ENCODE measurements at regions not wholly inside any gene's neighbourhood (a gene's known extent, or its start where the extent isn't known, plus 50 kb on each side); places are given as distances from the start of the nearest gene placed in this dataset.

GRCh38 chr20:4610871-4611270, 75.4 kb upstream of the PRNP start:
- intact Hi-C loops (cut with micrococcal nuclease), result no loop called here

GRCh38 chr20:4609511-4609910, 76.7 kb upstream of the PRNP start:
- intact Hi-C loops (cut with micrococcal nuclease), result no loop called here
- no peak overlapping the region for H3K27ac Mint-ChIP-seq

More at GRCh38 chr20:4610871-4611270, 75.4 kb upstream of the PRNP start:
- no peak for DNase-seq (ENCODE audit: low spot score)
- H3K4me1 Mint-ChIP-seq (ENCODE audit: low read depth), result peaks cover 14% of the 10 kb centered on the region
- H3K36me3 Mint-ChIP-seq (ENCODE audit: low read depth), result no peaks in the 10 kb centered on the region
- no peak overlapping the region for H3K4me3 Mint-ChIP-seq
- peaks cover 17% of the 10 kb centered on the region for H3K27me3 Mint-ChIP-seq (ENCODE audit: insufficient read depth)
- H3K27ac Mint-ChIP-seq, result no peak overlapping the region
- H3K9me3 Mint-ChIP-seq, result peaks cover 3% of the 10 kb centered on the region

GRCh38 chr20:4608861-4609260, 77.4 kb upstream of the PRNP start:
- intact Hi-C loops (cut with micrococcal nuclease), result no loop called here

More at GRCh38 chr20:4609511-4609910, 76.7 kb upstream of the PRNP start:
- Mint-ChIP-seq H3K36me3 (ENCODE audit: low read depth) (no peaks in the 10 kb centered on the region), H3K4me1 (ENCODE audit: low read depth) (peaks cover 14% of the 10 kb centered on the region), H3K9me3 (no peaks in the 10 kb centered on the region), H3K27me3 (ENCODE audit: insufficient read depth) (peaks cover 23% of the 10 kb centered on the region), H3K4me3 (no peak overlapping the region)
- no peak for DNase-seq (ENCODE audit: low spot score)

DNA sequence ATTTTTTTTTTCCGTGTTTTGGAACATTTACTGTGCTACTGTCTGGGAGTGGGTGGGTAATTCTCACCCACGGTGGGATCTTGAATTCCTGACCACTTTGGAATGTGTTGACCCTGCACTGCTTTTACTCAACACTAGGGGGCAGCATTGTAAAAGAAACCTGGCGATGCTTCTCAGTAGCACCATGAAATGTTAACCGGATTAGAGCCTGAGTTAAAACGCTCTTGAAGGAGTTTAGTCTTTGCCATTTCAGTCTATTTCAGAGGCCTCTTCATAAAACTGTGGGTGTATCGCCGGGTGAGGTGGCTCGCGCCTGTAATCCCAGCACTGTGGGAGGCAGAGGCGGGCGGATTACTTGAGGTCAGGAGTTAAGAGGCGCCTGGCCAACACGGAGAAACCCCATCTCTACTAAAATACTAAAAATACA, 79.0 kb upstream of the PRNP start:
- H3K4me3 Mint-ChIP-seq, result no peak overlapping the region
- intact Hi-C loops (cut with micrococcal nuclease), result loop anchor here (1.0 kb wide), 1 partner anchor 113 kb away; no protein-coding TSS in a partner anchor
- H3K36me3 Mint-ChIP-seq (ENCODE audit: low read depth), result no peaks in the 10 kb centered on the region
- H3K27ac Mint-ChIP-seq, result no peak overlapping the region
- H3K9me3 Mint-ChIP-seq, result no peaks in the 10 kb centered on the region
- peaks cover 26% of the 10 kb centered on the region for H3K27me3 Mint-ChIP-seq (ENCODE audit: insufficient read depth)
- peak; percentile 40 for DNase-seq (ENCODE audit: low spot score)
- H3K4me1 Mint-ChIP-seq (ENCODE audit: low read depth), result peaks cover 5% of the 10 kb centered on the region

More at GRCh38 chr20:4608861-4609260, 77.4 kb upstream of the PRNP start:
- Mint-ChIP-seq H3K36me3 (ENCODE audit: low read depth) (no peaks in the 10 kb centered on the region), H3K27ac (no peak overlapping the region), H3K4me3 (no peak overlapping the region), H3K4me1 (ENCODE audit: low read depth) (peaks cover 10% of the 10 kb centered on the region), H3K9me3 (no peaks in the 10 kb centered on the region), H3K27me3 (ENCODE audit: insufficient read depth) (peaks cover 25% of the 10 kb centered on the region)
- no peak for DNase-seq (ENCODE audit: low spot score)

DNA sequence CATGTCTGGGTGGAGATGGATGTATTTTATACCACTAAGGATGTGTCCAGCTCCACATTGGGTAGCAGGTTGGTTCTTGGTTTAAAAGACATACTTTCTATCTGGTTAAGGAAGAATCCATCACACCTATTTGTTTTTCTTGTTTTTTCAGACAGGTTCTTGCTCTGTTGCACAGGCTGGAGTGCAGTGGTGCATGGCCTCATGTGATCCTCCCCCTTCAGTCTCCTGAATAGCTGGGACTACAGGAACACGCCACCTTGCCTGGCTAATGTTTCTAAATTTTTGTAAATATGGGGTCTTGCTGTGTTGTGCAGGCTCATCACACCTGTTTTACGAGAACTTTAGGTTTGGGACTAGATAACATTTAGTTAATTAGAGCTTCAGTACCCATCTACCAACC, 80.2 kb upstream of the PRNP start:
- no peak for DNase-seq (ENCODE audit: low spot score)
- Mint-ChIP-seq H3K4me3 (no peak overlapping the region), H3K27ac (no peak overlapping the region), H3K9me3 (no peaks in the 10 kb centered on the region), H3K4me1 (ENCODE audit: low read depth) (peaks cover 5% of the 10 kb centered on the region), H3K36me3 (ENCODE audit: low read depth) (no peaks in the 10 kb centered on the region), H3K27me3 (ENCODE audit: insufficient read depth) (peaks cover 27% of the 10 kb centered on the region)
- intact Hi-C loops (cut with micrococcal nuclease), result no loop called here

GRCh38 chr20:4605166-4605565, 81.1 kb upstream of the PRNP start:
- intact Hi-C loops (cut with micrococcal nuclease), result no loop called here

GRCh38 chr20:4604580-4604979, 81.7 kb upstream of the PRNP start:
- DNase-seq (ENCODE audit: low spot score), result no peak
- intact Hi-C loops (cut with micrococcal nuclease), result no loop called here
- Mint-ChIP-seq H3K36me3 (ENCODE audit: low read depth) (no peaks in the 10 kb centered on the region), H3K27me3 (ENCODE audit: insufficient read depth) (peaks cover 32% of the 10 kb centered on the region), H3K27ac (no peak overlapping the region), H3K4me1 (ENCODE audit: low read depth) (peaks cover 5% of the 10 kb centered on the region), H3K4me3 (no peak overlapping the region), H3K9me3 (no peaks in the 10 kb centered on the region)

More at GRCh38 chr20:4605166-4605565, 81.1 kb upstream of the PRNP start:
- H3K4me1 Mint-ChIP-seq (ENCODE audit: low read depth), result peaks cover 5% of the 10 kb centered on the region
- no peaks in the 10 kb centered on the region for H3K9me3 Mint-ChIP-seq
- H3K36me3 Mint-ChIP-seq (ENCODE audit: low read depth), result no peaks in the 10 kb centered on the region
- H3K27me3 Mint-ChIP-seq (ENCODE audit: insufficient read depth), result peaks cover 32% of the 10 kb centered on the region
- H3K4me3 Mint-ChIP-seq, result no peak overlapping the region
- no peak overlapping the region for H3K27ac Mint-ChIP-seq
- DNase-seq (ENCODE audit: low spot score), result no peak

GRCh38 chr20:4603724-4604123, 82.5 kb upstream of the PRNP start:
- Mint-ChIP-seq H3K9me3 (no peaks in the 10 kb centered on the region), H3K4me3 (no peak overlapping the region), H3K36me3 (ENCODE audit: low read depth) (no peaks in the 10 kb centered on the region), H3K27me3 (ENCODE audit: insufficient read depth) (peaks cover 36% of the 10 kb centered on the region), H3K4me1 (ENCODE audit: low read depth) (peaks cover 5% of the 10 kb centered on the region), H3K27ac (no peak overlapping the region)
- intact Hi-C loops (cut with micrococcal nuclease), result no loop called here
- DNase-seq (ENCODE audit: low spot score), result no peak

DNA sequence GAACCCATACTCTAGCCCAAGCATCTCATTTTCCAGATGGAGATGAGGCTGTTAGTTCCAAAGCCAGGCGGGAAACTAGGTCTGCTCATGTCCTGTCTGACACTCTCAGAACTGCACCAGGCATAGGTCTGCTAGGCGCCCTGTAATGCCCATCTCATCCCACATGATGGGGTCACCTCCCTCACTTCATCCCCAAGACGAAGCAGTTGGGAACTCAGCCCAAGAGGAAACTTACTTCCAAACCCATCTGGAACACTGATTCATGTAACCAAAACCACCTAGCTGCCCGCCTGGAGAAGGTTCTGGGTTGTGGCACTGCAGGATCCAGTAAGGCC, 84.0 kb upstream of the PRNP start:
- intact Hi-C loops (cut with micrococcal nuclease), result no loop called here

DNA sequence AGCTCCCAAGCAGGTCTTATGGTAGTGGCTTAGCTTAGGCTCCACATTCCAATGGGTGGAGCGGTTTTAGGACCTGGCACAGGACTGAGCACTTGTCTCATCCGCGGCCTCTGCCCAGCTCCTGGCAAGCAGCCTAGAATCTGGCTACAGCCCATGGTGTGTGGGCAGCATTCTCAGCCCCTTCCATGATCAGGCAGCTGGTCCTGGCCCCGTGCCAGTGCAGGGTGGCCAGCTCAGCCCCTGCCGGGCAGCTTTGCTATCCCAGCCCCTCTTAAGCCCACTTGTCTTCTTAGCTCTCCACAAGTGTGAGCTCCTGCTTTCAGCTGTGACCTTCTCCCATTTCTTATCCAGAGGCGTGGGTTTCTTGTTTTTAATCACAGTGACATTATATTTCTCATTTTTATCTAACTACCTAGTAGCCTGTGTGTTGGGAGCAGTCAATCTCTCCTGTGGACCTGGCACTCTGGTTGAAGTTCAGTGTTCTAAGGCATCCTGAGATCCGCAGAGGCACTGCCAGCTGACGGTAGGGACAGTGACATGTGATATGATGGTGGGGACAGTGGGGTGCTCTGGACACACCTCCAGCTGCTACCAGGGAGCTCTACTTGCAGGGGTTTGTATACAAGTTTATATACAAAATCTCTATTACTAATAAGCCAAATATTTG, 84.5 kb upstream of the PRNP start:
- no peaks in the 10 kb centered on the region for H3K4me1 Mint-ChIP-seq (ENCODE audit: low read depth)
- intact Hi-C loops (cut with micrococcal nuclease), result no loop called here
- H3K27ac Mint-ChIP-seq, result no peak overlapping the region
- H3K4me3 Mint-ChIP-seq, result no peak overlapping the region
- no peak for DNase-seq (ENCODE audit: low spot score)
- H3K9me3 Mint-ChIP-seq, result no peaks in the 10 kb centered on the region
- H3K36me3 Mint-ChIP-seq (ENCODE audit: low read depth), result no peaks in the 10 kb centered on the region
- H3K27me3 Mint-ChIP-seq (ENCODE audit: insufficient read depth), result peaks cover 43% of the 10 kb centered on the region

More for the DNA sequence above, 84.0 kb upstream of the PRNP start:
- Mint-ChIP-seq H3K36me3 (ENCODE audit: low read depth) (no peaks in the 10 kb centered on the region), H3K27me3 (ENCODE audit: insufficient read depth) (peaks cover 42% of the 10 kb centered on the region), H3K4me1 (ENCODE audit: low read depth) (peaks cover 4% of the 10 kb centered on the region), H3K4me3 (no peak overlapping the region), H3K27ac (no peak overlapping the region), H3K9me3 (no peaks in the 10 kb centered on the region)
- DNase-seq (ENCODE audit: low spot score), result no peak

DNA sequence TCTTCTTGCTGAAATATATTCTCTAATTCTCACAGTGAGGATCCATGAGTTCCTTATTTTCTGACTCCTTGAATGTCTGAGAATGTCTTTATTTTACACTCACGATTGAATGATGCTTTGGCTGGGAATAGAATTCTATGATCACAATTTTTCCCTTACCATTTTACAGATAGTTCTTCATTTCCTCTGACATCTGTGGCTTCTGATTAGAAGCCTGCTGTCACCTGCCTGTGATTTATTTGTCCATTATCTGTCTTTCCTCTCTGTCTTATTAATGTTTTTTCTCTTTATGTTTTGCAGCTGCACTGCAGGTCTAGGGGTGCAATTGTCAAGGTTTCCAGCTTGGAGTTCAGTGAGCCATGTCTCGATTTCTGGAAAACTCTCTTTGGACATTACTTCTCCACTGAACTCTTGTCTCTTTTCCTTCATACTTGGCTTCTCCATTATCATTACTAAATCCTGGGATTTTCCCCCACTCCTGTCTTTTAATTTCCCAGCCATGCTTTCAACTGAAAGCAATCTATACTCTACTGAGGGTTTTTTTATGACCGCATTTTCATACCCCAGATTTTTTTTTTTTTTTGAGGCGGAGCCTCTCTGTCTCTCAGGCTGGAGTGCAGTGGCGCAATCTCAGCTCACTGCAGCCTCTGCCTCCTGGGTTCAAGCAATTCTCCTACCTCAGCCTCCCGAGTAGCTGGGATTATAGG, 85.8 kb upstream of the PRNP start:
- Mint-ChIP-seq H3K9me3 (no peaks in the 10 kb centered on the region), H3K27ac (no peak overlapping the region), H3K4me3 (no peak overlapping the region), H3K36me3 (ENCODE audit: low read depth) (no peaks in the 10 kb centered on the region), H3K4me1 (ENCODE audit: low read depth) (no peaks in the 10 kb centered on the region), H3K27me3 (ENCODE audit: insufficient read depth) (peaks cover 46% of the 10 kb centered on the region)
- no peak for DNase-seq (ENCODE audit: low spot score)
- intact Hi-C loops (cut with micrococcal nuclease), result no loop called here

DNA sequence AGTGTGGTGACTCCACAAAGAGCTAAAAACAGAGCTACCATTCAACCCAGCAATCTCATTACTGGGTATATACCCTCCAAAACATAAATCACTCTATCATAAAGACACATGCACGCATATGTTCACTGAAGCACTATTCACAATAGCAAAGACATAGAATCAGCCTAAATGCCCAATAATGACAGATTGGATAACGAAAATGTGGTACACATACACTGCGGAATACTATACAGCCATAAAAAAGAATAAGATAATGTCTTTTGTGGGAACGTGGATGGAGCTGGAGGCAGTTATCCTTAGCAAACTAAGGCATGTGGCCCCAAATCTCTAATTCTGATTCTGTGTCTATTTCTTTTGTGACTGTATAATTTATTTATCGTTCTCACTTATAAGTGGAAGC, 89.0 kb upstream of the PRNP start:
- H3K27me3 Mint-ChIP-seq (ENCODE audit: insufficient read depth), result peaks cover 51% of the 10 kb centered on the region
- no peaks in the 10 kb centered on the region for H3K36me3 Mint-ChIP-seq (ENCODE audit: low read depth)
- no peak overlapping the region for H3K27ac Mint-ChIP-seq
- DNase-seq (ENCODE audit: low spot score), result no peak
- H3K4me1 Mint-ChIP-seq (ENCODE audit: low read depth), result no peaks in the 10 kb centered on the region
- intact Hi-C loops (cut with micrococcal nuclease), result no loop called here
- no peaks in the 10 kb centered on the region for H3K9me3 Mint-ChIP-seq
- H3K4me3 Mint-ChIP-seq, result no peak overlapping the region

DNA sequence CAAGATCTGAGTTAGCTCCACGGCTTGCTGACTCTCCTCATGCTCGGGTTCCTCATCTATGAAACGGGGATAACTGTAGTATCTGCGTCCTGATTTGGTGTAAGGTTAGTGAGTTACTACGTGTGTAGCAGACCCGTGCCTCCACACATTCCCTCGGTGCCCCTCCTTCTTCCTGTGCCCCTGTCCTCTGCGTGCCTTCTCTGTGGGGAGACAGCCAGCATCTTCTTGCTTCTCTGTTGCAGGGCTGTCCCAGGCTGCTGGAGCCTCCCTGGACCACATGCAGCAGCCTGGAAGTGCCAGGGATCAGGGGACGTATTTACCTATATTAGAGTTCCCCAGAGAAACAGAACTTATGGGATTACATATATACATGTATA, 93.1 kb upstream of the PRNP start:
- H3K9me3 Mint-ChIP-seq, result no peaks in the 10 kb centered on the region
- no peaks in the 10 kb centered on the region for H3K36me3 Mint-ChIP-seq (ENCODE audit: low read depth)

More for the DNA sequence above, 93.1 kb upstream of the PRNP start:
- intact Hi-C loops (cut with micrococcal nuclease), result no loop called here
- no peak overlapping the region for H3K27ac Mint-ChIP-seq
- H3K27me3 Mint-ChIP-seq (ENCODE audit: insufficient read depth), result peaks cover 32% of the 10 kb centered on the region
- H3K4me3 Mint-ChIP-seq, result peak overlapping the region; percentile 5
- DNase-seq (ENCODE audit: low spot score), result no peak
- no peaks in the 10 kb centered on the region for H3K4me1 Mint-ChIP-seq (ENCODE audit: low read depth)

Data from activated T-helper 1 cell treated with anti-CD3 and anti-CD28 coated beads, Interleukin-12 subunit alpha, Interleukin-12 subunit beta, Interleukin-2, Interleukin-4 antibody, amounts not matched to agents 30 ng/mL and 10 ng/mL and 1 ng/mL, durations not matched to agents 14 hours and 24 hours and 36 hours (primary cell).